ENCODE measurements at regions not wholly inside any gene's neighbourhood (a gene's known extent, or its start where the extent isn't known, plus 50 kb on each side); places are given as distances from the start of the nearest gene placed in this dataset.
A peak's percentile ranks its signal among the peaks of the same experiment; 100 is the strongest.

DNA sequence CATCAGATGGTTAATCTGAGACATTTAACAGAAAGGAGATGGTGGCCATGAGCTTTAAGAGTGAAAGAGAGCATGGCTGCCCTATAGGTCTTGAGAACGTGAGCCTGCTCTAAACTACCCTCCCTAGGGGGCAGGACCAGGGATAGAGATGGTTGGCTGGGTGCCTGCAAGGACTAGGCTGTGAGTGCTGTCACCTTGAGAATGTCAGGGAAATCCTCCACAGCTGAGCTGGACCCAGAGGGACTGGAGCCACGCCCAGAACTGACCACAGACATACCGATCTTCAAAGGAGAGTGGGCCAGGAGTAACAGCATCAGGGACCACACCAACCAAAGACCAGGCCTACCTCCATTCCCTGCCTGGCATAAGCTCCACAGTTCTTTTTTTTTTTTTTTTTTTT is 53.6 kb upstream of the UBE2E1 start:
- no peaks in the 10 kb centered on the region for H3K36me3 ChIP-seq
- TF ChIP-seq POLR2AphosphoS5 (IDR thresholded peaks at IDR 0.05) (no peak), POLR2A (IDR thresholded peaks at IDR 0.05) (no peak), EP300 (IDR thresholded peaks at IDR 0.05) (no peak)
- TF ChIP-seq, protein P1, sequence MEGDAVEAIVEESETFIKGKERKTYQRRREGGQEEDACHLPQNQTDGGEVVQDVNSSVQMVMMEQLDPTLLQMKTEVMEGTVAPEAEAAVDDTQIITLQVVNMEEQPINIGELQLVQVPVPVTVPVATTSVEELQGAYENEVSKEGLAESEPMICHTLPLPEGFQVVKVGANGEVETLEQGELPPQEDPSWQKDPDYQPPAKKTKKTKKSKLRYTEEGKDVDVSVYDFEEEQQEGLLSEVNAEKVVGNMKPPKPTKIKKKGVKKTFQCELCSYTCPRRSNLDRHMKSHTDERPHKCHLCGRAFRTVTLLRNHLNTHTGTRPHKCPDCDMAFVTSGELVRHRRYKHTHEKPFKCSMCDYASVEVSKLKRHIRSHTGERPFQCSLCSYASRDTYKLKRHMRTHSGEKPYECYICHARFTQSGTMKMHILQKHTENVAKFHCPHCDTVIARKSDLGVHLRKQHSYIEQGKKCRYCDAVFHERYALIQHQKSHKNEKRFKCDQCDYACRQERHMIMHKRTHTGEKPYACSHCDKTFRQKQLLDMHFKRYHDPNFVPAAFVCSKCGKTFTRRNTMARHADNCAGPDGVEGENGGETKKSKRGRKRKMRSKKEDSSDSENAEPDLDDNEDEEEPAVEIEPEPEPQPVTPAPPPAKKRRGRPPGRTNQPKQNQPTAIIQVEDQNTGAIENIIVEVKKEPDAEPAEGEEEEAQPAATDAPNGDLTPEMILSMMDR (IDR thresholded peaks at IDR 0.05) = no peak
- no peaks in the 10 kb centered on the region for H3K9me3 ChIP-seq
- no peak overlapping the region for H3K27ac ChIP-seq
- 72% methylated on average over 2 of the region's 3 CpGs for WGBS
- no peaks in the 10 kb centered on the region for H3K27me3 ChIP-seq
- H3K4me3 ChIP-seq = no peak overlapping the region
- DNase-seq (ENCODE audit: low spot score in 2 of 2) = no peak
- H3K4me1 ChIP-seq = peaks cover 10% of the 10 kb centered on the region

DNA sequence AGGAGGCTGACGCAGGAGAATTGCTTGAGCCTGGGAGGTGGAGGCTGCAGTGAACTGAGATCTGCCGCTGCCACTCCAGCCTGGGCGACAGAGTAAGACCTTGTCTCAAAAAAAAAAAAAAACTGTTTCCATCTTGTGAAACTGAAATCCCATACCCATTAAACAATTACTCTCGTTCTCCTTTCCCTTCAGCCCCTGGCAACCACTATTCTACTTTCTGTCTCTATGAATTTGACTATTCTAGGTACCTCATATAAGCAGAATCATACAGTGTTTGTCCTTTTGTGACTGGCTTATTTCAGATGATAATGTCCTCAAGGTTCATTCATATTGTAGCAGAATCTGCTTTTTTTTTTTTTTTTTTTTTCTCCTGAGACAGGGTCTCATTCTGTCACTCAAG is 51.5 kb upstream of the UBE2E1 start:
- peaks cover 10% of the 10 kb centered on the region for H3K4me1 ChIP-seq
- no peak overlapping the region for H3K4me3 ChIP-seq
- H3K27ac ChIP-seq = no peak overlapping the region
- TF ChIP-seq POLR2A (IDR thresholded peaks at IDR 0.05) (no peak), POLR2AphosphoS5 (IDR thresholded peaks at IDR 0.05) (no peak), EP300 (IDR thresholded peaks at IDR 0.05) (no peak)
- TF ChIP-seq, protein P1 (IDR thresholded peaks at IDR 0.05) = no peak
- DNase-seq (ENCODE audit: low spot score in 2 of 2) = peak in 1 of 2 donors; percentile 50
- no peaks in the 10 kb centered on the region for H3K36me3 ChIP-seq
- 68% methylated on average over 4 of the region's 4 CpGs for WGBS
- H3K27me3 ChIP-seq = no peaks in the 10 kb centered on the region
- no peaks in the 10 kb centered on the region for H3K9me3 ChIP-seq

All from suprapubic skin (tissue), 4 donors.